ENCODE measurements at regions not wholly inside any gene's neighbourhood (a gene's known extent, or its start where the extent isn't known, plus 50 kb on each side); places are given as distances from the start of the nearest gene placed in this dataset.

DNA sequence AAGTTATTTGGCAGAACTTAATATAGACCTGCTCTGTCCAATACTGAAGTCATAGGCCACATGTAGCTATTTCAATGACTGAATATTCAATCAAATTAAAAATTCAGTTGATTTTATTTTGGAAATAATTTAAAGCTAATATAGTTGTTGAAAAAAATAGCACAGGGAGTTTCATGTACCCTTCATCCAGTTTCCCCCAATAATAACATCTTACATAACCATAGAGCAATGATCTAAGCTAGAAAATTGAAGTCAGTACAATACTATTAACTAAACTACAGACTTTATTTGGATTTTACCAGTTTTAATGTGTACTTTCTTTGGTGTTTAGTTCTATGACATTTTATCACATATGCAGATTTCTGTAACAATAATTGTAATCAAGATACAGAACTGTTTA, 212.2 kb upstream of the HDDC2 start:
- TF ChIP-seq, protein P1, sequence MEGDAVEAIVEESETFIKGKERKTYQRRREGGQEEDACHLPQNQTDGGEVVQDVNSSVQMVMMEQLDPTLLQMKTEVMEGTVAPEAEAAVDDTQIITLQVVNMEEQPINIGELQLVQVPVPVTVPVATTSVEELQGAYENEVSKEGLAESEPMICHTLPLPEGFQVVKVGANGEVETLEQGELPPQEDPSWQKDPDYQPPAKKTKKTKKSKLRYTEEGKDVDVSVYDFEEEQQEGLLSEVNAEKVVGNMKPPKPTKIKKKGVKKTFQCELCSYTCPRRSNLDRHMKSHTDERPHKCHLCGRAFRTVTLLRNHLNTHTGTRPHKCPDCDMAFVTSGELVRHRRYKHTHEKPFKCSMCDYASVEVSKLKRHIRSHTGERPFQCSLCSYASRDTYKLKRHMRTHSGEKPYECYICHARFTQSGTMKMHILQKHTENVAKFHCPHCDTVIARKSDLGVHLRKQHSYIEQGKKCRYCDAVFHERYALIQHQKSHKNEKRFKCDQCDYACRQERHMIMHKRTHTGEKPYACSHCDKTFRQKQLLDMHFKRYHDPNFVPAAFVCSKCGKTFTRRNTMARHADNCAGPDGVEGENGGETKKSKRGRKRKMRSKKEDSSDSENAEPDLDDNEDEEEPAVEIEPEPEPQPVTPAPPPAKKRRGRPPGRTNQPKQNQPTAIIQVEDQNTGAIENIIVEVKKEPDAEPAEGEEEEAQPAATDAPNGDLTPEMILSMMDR (conservative IDR thresholded peaks at IDR 0.05; ENCODE audit: low read depth, low read length) = no peak
- no peak overlapping the region for H3K9ac ChIP-seq
- no peak overlapping the region for H3K4me3 ChIP-seq (IDR thresholded peaks at IDR 0.05; ENCODE audit: insufficient read depth, low read depth, low read length)
- no peaks in the 10 kb centered on the region for H3K4me1 ChIP-seq (ENCODE audit: low read depth, poor library complexity, severe bottlenecking)
- no peak overlapping the region for H3K4me2 ChIP-seq
- H2AFZ ChIP-seq (ENCODE audit: low read depth) = no peak overlapping the region
- H3K27me3 ChIP-seq (ENCODE audit: insufficient read depth, low read depth) = no peaks in the 10 kb centered on the region
- no peaks in the 10 kb centered on the region for H4K20me1 ChIP-seq (ENCODE audit: insufficient read depth)
- no peaks in the 10 kb centered on the region for H3K36me3 ChIP-seq (ENCODE audit: insufficient read depth)
- no peaks in the 10 kb centered on the region for H3K79me2 ChIP-seq (ENCODE audit: insufficient read depth, low read depth)
- no peak overlapping the region for H3K27ac ChIP-seq

DNA sequence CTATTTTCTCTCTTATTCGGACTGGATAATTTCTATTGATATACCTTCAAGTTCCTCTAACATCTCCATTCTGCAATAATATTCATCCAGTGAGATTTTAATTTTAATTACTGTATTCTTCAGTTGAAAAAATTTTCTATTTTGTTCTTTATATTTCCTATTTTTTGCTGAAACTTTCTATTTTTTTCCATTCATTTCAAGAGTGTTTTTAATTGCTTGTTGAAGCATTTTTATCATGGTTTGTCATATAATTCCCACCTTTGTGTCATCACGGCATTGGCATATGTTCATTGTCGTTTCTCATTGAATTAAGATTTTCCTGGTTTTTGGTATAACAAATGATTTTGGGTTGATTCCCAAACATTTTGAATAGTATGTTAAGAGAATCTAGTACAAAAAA, 214.9 kb upstream of the HDDC2 start:
- Histone ChIP-seq H3K36me3 (ENCODE audit: insufficient read depth) (no peaks in the 10 kb centered on the region), H3K79me2 (ENCODE audit: insufficient read depth, low read depth) (no peaks in the 10 kb centered on the region), H3K27ac (no peak overlapping the region), H3K9ac (no peak overlapping the region), H3K4me3 (IDR thresholded peaks at IDR 0.05; ENCODE audit: insufficient read depth, low read depth, low read length) (no peak overlapping the region), H2AFZ (ENCODE audit: low read depth) (no peak overlapping the region), H4K20me1 (ENCODE audit: insufficient read depth) (no peaks in the 10 kb centered on the region), H3K4me1 (ENCODE audit: low read depth, poor library complexity, severe bottlenecking) (no peaks in the 10 kb centered on the region), H3K4me2 (no peak overlapping the region), H3K27me3 (ENCODE audit: insufficient read depth, low read depth) (no peaks in the 10 kb centered on the region)
- TF ChIP-seq, protein P1 (conservative IDR thresholded peaks at IDR 0.05; ENCODE audit: low read depth, low read length) = no peak

DNA sequence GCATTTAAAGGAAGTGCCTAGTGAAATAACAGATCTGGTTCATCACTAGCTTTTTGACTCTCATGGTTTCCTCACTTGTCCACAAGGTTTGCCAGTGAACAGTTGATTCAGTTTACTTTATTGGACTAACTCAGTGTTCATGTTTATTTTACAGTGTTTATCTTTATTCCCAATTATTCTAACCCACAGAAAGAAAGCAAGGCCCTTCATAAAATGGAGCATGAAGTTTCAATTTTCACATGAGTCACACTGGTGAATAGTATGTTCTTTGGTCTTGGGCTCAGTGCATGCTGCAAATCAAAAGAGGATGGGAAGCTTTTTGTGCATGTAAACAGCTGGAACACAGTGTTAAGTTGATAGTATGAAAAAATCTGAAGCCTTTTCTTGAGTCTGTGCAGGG, 217.6 kb upstream of the HDDC2 start:
- no peak overlapping the region for H3K9ac ChIP-seq
- no peaks in the 10 kb centered on the region for H4K20me1 ChIP-seq (ENCODE audit: insufficient read depth)
- no peaks in the 10 kb centered on the region for H3K4me1 ChIP-seq (ENCODE audit: low read depth, poor library complexity, severe bottlenecking)
- no peaks in the 10 kb centered on the region for H3K79me2 ChIP-seq (ENCODE audit: insufficient read depth, low read depth)
- no peak overlapping the region for H3K4me2 ChIP-seq
- H3K4me3 ChIP-seq (IDR thresholded peaks at IDR 0.05; ENCODE audit: insufficient read depth, low read depth, low read length) = no peak overlapping the region
- no peaks in the 10 kb centered on the region for H3K36me3 ChIP-seq (ENCODE audit: insufficient read depth)
- TF ChIP-seq, protein P1 (conservative IDR thresholded peaks at IDR 0.05; ENCODE audit: low read depth, low read length) = no peak
- no peak overlapping the region for H3K27ac ChIP-seq
- no peak overlapping the region for H2AFZ ChIP-seq (ENCODE audit: low read depth)
- H3K27me3 ChIP-seq (ENCODE audit: insufficient read depth, low read depth) = no peaks in the 10 kb centered on the region

DNA sequence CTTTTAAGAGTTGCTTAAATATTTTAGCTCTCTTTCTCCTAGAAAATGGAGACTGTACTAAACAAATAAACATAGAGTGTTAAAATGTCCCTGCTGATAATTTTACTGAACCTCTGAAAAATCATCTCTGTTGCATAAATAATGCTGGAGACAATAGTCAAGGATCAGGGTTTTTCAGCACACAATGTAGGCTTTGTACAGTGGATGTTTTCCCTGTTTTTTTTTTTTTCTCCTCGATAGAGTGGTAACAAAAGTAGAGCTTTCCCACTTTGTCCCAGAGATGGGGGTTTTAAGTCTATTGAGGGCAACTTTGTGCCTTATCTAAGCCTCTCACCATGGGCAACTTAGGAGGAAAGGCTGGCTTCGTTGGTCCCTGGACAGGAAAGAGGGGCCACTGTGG, 222.6 kb upstream of the HDDC2 start:
- Histone ChIP-seq H3K36me3 (ENCODE audit: insufficient read depth) (no peaks in the 10 kb centered on the region), H3K9ac (no peak overlapping the region), H3K27me3 (ENCODE audit: insufficient read depth, low read depth) (no peaks in the 10 kb centered on the region), H2AFZ (ENCODE audit: low read depth) (no peak overlapping the region), H3K27ac (no peak overlapping the region), H3K4me3 (IDR thresholded peaks at IDR 0.05; ENCODE audit: insufficient read depth, low read depth, low read length) (no peak overlapping the region), H4K20me1 (ENCODE audit: insufficient read depth) (no peaks in the 10 kb centered on the region), H3K4me1 (ENCODE audit: low read depth, poor library complexity, severe bottlenecking) (no peaks in the 10 kb centered on the region), H3K4me2 (no peak overlapping the region), H3K79me2 (ENCODE audit: insufficient read depth, low read depth) (no peaks in the 10 kb centered on the region)
- TF ChIP-seq, protein P1 (conservative IDR thresholded peaks at IDR 0.05; ENCODE audit: low read depth, low read length) = no peak

All from KMS-11 (cell line).